ENCODE measurements at regions not wholly inside any gene's neighbourhood (a gene's known extent, or its start where the extent isn't known, plus 50 kb on each side); places are given as distances from the start of the nearest gene placed in this dataset.

- DNase-seq (ENCODE audit: low read depth in 3 of 3): no peak
These were observed 63.4 kb downstream of the PMAIP1 start for GRCh38 chr18:59963229-59963628.

GRCh38 chr18:59961070-59961469, 61.3 kb downstream of the PMAIP1 start:
- no peak for DNase-seq (ENCODE audit: low read depth in 3 of 3)

GRCh38 chr18:59960272-59960671, 60.5 kb downstream of the PMAIP1 start:
- no peak for DNase-seq (ENCODE audit: low read depth in 3 of 3)

- no peak for DNase-seq (ENCODE audit: low read depth in 3 of 3)
These were observed 59.8 kb downstream of the PMAIP1 start for GRCh38 chr18:59959606-59960005.

GRCh38 chr18:59959073-59959472, 59.3 kb downstream of the PMAIP1 start:
- no peak for DNase-seq (ENCODE audit: low read depth in 3 of 3)

GRCh38 chr18:59957957-59958356, 58.2 kb downstream of the PMAIP1 start:
- DNase-seq (ENCODE audit: low read depth in 3 of 3): no peak

- DNase-seq (ENCODE audit: low read depth in 3 of 3): no peak
These were observed 55.0 kb downstream of the PMAIP1 start for GRCh38 chr18:59954755-59955156.

GRCh38 chr18:59954241-59954640, 54.4 kb downstream of the PMAIP1 start:
- no peak for DNase-seq (ENCODE audit: low read depth in 3 of 3)
